T-cell (primary cell): ENCODE measurements at regions not wholly inside any gene's neighbourhood (a gene's known extent, or its start where the extent isn't known, plus 50 kb on each side); places are given as distances from the start of the nearest gene placed in this dataset.

Experiments used
- ATAC-seq, 4 experiments: fragments of 200-7000 bp in 3 of 4; fragments of 150-1000 bp in 1 of 4; cut with Tn5 transposase; replicated peaks in 1 of 4; 1 replicate in 3 of 4; 2 replicates in 1 of 4; pipeline ENCODE4 v1.10.0; 2021; ENCODE audit warnings: moderate library complexity in 3 of 4, mild to moderate bottlenecking in 2 of 4, moderate number of reproducible peaks in 1 of 4
- CTCF ChIA-PET, 2 donors: fragments of 300-600 bp; sonication (Branson Sonifier 250); formaldehyde crosslinking; loops; one replicate each; lab custom pipeline; 2022; ENCODE audit warnings: antibody characterized with exemption in 2 of 2; lab: Charles Lee
- POLR2A ChIA-PET, 2 donors: fragments of 300-600 bp; sonication (Branson Sonifier 250); formaldehyde crosslinking; loops; one replicate each; lab custom pipeline; 2022; ENCODE audit warnings: antibody characterized with exemption in 2 of 2; lab: Charles Lee
- DNase-seq, 35 experiments: peaks; one replicate each; pipeline versions ENCODE4 v3.0.0 to v3.0.0-alpha.2; 2013 to 2023
- H3K27ac ChIP-seq: one replicate; pipeline ENCODE4 v1.5.1; 2013; ENCODE audit warnings: low read length
- H3K27me3 ChIP-seq, 2 experiments: replicated peaks in 1 of 2; 1 replicate in 1 of 2; 2 replicates in 1 of 2; pipeline versions ENCODE4 v1.6.1 to v1.7.0; 2013; ENCODE audit warnings: low read length in 1 of 2, mixed read lengths in 1 of 2; ENCODE audit not compliant: control insufficient read depth in 2 of 2, insufficient read depth in 2 of 2; ENCODE audit errors: extremely low read depth in 1 of 2
- H3K36me3 ChIP-seq, 2 donors: 1 replicate in 1 of 2; 2 replicates in 1 of 2; pipeline versions ENCODE4 v1.6.1 to v1.7.0; 2013; ENCODE audit warnings: low read length in 1 of 2; ENCODE audit not compliant: control insufficient read depth in 2 of 2, insufficient read depth in 1 of 2; ENCODE audit errors: extremely low read depth in 1 of 2
- H3K4me1 ChIP-seq, 2 experiments: 1 replicate in 1 of 2; 2 replicates in 1 of 2; pipeline versions ENCODE4 v1.6.1 to v1.7.0; 2013; ENCODE audit warnings: low read length in 2 of 2, mixed read lengths in 1 of 2; ENCODE audit not compliant: insufficient read depth in 2 of 2, control insufficient read depth in 1 of 2; ENCODE audit errors: extremely low read depth in 1 of 2
- H3K4me3 ChIP-seq, 2 donors: 1 replicate in 1 of 2; 2 replicates in 1 of 2; pipeline versions ENCODE4 v1.5.1 to v1.7.0; 2013; ENCODE audit warnings: mild to moderate bottlenecking in 2 of 2, low read length in 1 of 2, moderate library complexity in 1 of 2; ENCODE audit not compliant: control insufficient read depth in 1 of 2; ENCODE audit errors: extremely low read depth in 1 of 2
- H3K9me3 ChIP-seq: 2 replicates; pipeline ENCODE4 v1.7.0; 2013
- H3K27ac Mint-ChIP-seq, 2 donors: one replicate each; pipeline ENCODE4 v1.8.0; 2020 to 2021; ENCODE audit warnings: mild to moderate bottlenecking in 2 of 2, mixed read lengths in 2 of 2
- H3K27me3 Mint-ChIP-seq, 2 donors: one replicate each; pipeline ENCODE4 v1.8.0; 2021 to 2022; ENCODE audit warnings: mixed read lengths in 2 of 2
- H3K36me3 Mint-ChIP-seq: one replicate; pipeline ENCODE4 v1.8.0; 2021; ENCODE audit warnings: mixed read lengths
- H3K4me1 Mint-ChIP-seq, 3 donors: one replicate each; pipeline ENCODE4 v1.8.0; 2020 to 2022; ENCODE audit warnings: mixed read lengths in 3 of 3, mild to moderate bottlenecking in 1 of 3
- H3K4me3 Mint-ChIP-seq, 3 donors: one replicate each; pipeline ENCODE4 v1.8.0; 2020 to 2022; ENCODE audit warnings: mild to moderate bottlenecking in 3 of 3, mixed read lengths in 3 of 3, moderate library complexity in 3 of 3
- H3K9me3 Mint-ChIP-seq, 3 donors: one replicate each; pipeline ENCODE4 v1.8.0; 2020 to 2022; ENCODE audit warnings: mixed read lengths in 3 of 3
- WGBS: methylation state at CpG from one replicate; pipeline ENCODE4 v1.1.5; 2013; ENCODE audit warnings: missing lambda C conversion rate; ENCODE audit not compliant: insufficient coverage; 5-methylcytosine and 5-hydroxymethylcytosine counted together

GRCh38 chr20:51144476-51144875 lies 121.6 kb upstream of the KCNG1 start:
- Mint-ChIP-seq H3K27ac (no peak overlapping the region), H3K36me3 (no peaks in the 10 kb centered on the region)
- no peak for ATAC-seq

GRCh38 chr20:51143652-51144051 lies 120.7 kb upstream of the KCNG1 start:
- no peak overlapping the region for H3K27ac Mint-ChIP-seq
- peaks cover 2% of the 10 kb centered on the region for H3K9me3 ChIP-seq
- peaks cover 0 to 13% of the 10 kb centered on the region in 2 experiments for H3K27me3 ChIP-seq
- H3K36me3 Mint-ChIP-seq: no peaks in the 10 kb centered on the region
- H3K4me3 ChIP-seq: no peak overlapping the region
- ATAC-seq (no peak), DNase-seq (no peak)
- POLR2A ChIA-PET: no interaction called here
- no peak overlapping the region for H3K27ac ChIP-seq
- H3K9me3 Mint-ChIP-seq: peaks cover 0 to 12% (median 9%) of the 10 kb centered on the region in 3 donors
- H3K36me3 ChIP-seq: no peaks in the 10 kb centered on the region
- CTCF ChIA-PET: interaction anchor here in 1 of 2 donors (0.6 kb wide), 1 partner anchor 1198 kb away, joined by 3 read pairs; no protein-coding TSS in a partner anchor
- no CpG with 5 or more reads among the region's 2 CpGs for WGBS
- H3K4me1 ChIP-seq: no peaks in the 10 kb centered on the region
- H3K27me3 Mint-ChIP-seq: peaks cover 44 to 49% of the 10 kb centered on the region in 2 donors
- H3K4me1 Mint-ChIP-seq: no peaks in the 10 kb centered on the region
- no peak overlapping the region for H3K4me3 Mint-ChIP-seq

More at GRCh38 chr20:51144476-51144875, 121.6 kb upstream of the KCNG1 start:
- no peaks in the 10 kb centered on the region for H3K36me3 ChIP-seq
- H3K27ac ChIP-seq: no peak overlapping the region
- Mint-ChIP-seq H3K27me3 (peaks cover 40 to 46% of the 10 kb centered on the region in 2 donors), H3K4me3 (no peak overlapping the region), H3K9me3 (peaks cover 0 to 12% (median 9%) of the 10 kb centered on the region in 3 donors), H3K4me1 (no peaks in the 10 kb centered on the region)
- no peak for DNase-seq
- no peaks in the 10 kb centered on the region for H3K4me1 ChIP-seq
- WGBS: 71% methylated on average over 1 of the region's 5 CpGs
- H3K4me3 ChIP-seq: no peak overlapping the region
- H3K9me3 ChIP-seq: peaks cover 2% of the 10 kb centered on the region
- POLR2A ChIA-PET: no interaction called here
- H3K27me3 ChIP-seq: peaks cover 0 to 10% of the 10 kb centered on the region in 2 experiments
- CTCF ChIA-PET: no interaction called here

- ChIA-PET POLR2A (no interaction called here), CTCF (no interaction called here)
- WGBS: 76% methylated on average over 2 of the region's 7 CpGs
- Histone ChIP-seq H3K27me3 (peaks cover 0 to 16% of the 10 kb centered on the region in 2 experiments), H3K27ac (no peak overlapping the region), H3K9me3 (peaks cover 2% of the 10 kb centered on the region), H3K4me3 (no peak overlapping the region), H3K36me3 (no peaks in the 10 kb centered on the region), H3K4me1 (no peaks in the 10 kb centered on the region)
- Mint-ChIP-seq H3K36me3 (no peaks in the 10 kb centered on the region), H3K27ac (no peak overlapping the region), H3K4me3 (no peak overlapping the region), H3K9me3 (peaks cover 0 to 12% (median 9%) of the 10 kb centered on the region in 3 donors), H3K4me1 (no peaks in the 10 kb centered on the region), H3K27me3 (peaks cover 46% of the 10 kb centered on the region in 2 donors)
- ATAC-seq: no peak
- DNase-seq: no peak
These were observed 119.5 kb upstream of the KCNG1 start for GRCh38 chr20:51142448-51142847.

- Histone ChIP-seq H3K4me3 (no peak overlapping the region), H3K9me3 (no peaks in the 10 kb centered on the region), H3K36me3 (no peaks in the 10 kb centered on the region), H3K27ac (no peak overlapping the region), H3K4me1 (no peaks in the 10 kb centered on the region), H3K27me3 (peaks cover 0 to 19% of the 10 kb centered on the region in 2 experiments)
- no peaks in the 10 kb centered on the region for H3K36me3 Mint-ChIP-seq
- H3K9me3 Mint-ChIP-seq: peaks cover 0 to 3% (median 3%) of the 10 kb centered on the region in 3 donors
- peaks cover 37 to 38% of the 10 kb centered on the region in 2 donors for H3K27me3 Mint-ChIP-seq
- H3K4me1 Mint-ChIP-seq: peaks cover 0 to 4% (median 0%) of the 10 kb centered on the region in 3 donors
- CTCF ChIA-PET: no interaction called here
- no peak overlapping the region for H3K27ac Mint-ChIP-seq
- ATAC-seq (no peak), DNase-seq (no peak)
- POLR2A ChIA-PET: no interaction called here
- WGBS: 92% methylated on average over 3 of the region's 7 CpGs
- no peak overlapping the region for H3K4me3 Mint-ChIP-seq
These were observed 117.8 kb upstream of the KCNG1 start for GRCh38 chr20:51140671-51141070.

GRCh38 chr20:51139891-51140290 lies 117.0 kb upstream of the KCNG1 start:
- H3K27ac Mint-ChIP-seq: no peak overlapping the region
- H3K4me3 Mint-ChIP-seq: no peak overlapping the region
- Histone ChIP-seq H3K9me3 (no peaks in the 10 kb centered on the region), H3K27ac (no peak overlapping the region), H3K36me3 (no peaks in the 10 kb centered on the region), H3K4me1 (no peaks in the 10 kb centered on the region), H3K27me3 (peaks cover 0 to 19% of the 10 kb centered on the region in 2 experiments), H3K4me3 (no peak overlapping the region)
- WGBS: no CpG with 5 or more reads among the region's 3 CpGs
- ChIA-PET POLR2A (no interaction called here), CTCF (no interaction called here)
- H3K36me3 Mint-ChIP-seq: no peaks in the 10 kb centered on the region
- H3K9me3 Mint-ChIP-seq: no peaks in the 10 kb centered on the region
- peaks cover 32 to 33% of the 10 kb centered on the region in 2 donors for H3K27me3 Mint-ChIP-seq
- peaks cover 0 to 4% (median 0%) of the 10 kb centered on the region in 3 donors for H3K4me1 Mint-ChIP-seq
- DNase-seq (no peak), ATAC-seq (no peak)

GRCh38 chr20:51138576-51138975 lies 115.7 kb upstream of the KCNG1 start:
- Mint-ChIP-seq H3K36me3 (no peaks in the 10 kb centered on the region), H3K4me3 (no peak overlapping the region), H3K27ac (no peak overlapping the region), H3K4me1 (peaks cover 0 to 4% (median 0%) of the 10 kb centered on the region in 3 donors), H3K9me3 (no peaks in the 10 kb centered on the region), H3K27me3 (peaks cover 21 to 22% of the 10 kb centered on the region in 2 donors)
- ATAC-seq: no peak
- WGBS: 68% methylated on average over 3 of the region's 4 CpGs
- ChIA-PET POLR2A (no interaction called here), CTCF (no interaction called here)
- Histone ChIP-seq H3K4me3 (no peak overlapping the region), H3K27ac (no peak overlapping the region), H3K27me3 (peaks cover 0 to 15% of the 10 kb centered on the region in 2 experiments), H3K4me1 (no peaks in the 10 kb centered on the region), H3K9me3 (no peaks in the 10 kb centered on the region), H3K36me3 (no peaks in the 10 kb centered on the region)
- DNase-seq: no peak

- no peak overlapping the region for H3K4me3 ChIP-seq
- Mint-ChIP-seq H3K27me3 (peaks cover 12 to 14% of the 10 kb centered on the region in 2 donors), H3K4me3 (no peak overlapping the region), H3K9me3 (no peaks in the 10 kb centered on the region), H3K36me3 (no peaks in the 10 kb centered on the region), H3K4me1 (peaks cover 0 to 4% (median 0%) of the 10 kb centered on the region in 3 donors), H3K27ac (no peak overlapping the region)
- peaks cover 0 to 13% of the 10 kb centered on the region in 2 experiments for H3K27me3 ChIP-seq
- H3K9me3 ChIP-seq: no peaks in the 10 kb centered on the region
- no peak overlapping the region for H3K27ac ChIP-seq
- ATAC-seq (no peak), DNase-seq (no peak)
- H3K4me1 ChIP-seq: no peaks in the 10 kb centered on the region
- POLR2A ChIA-PET: no interaction called here
- CTCF ChIA-PET: no interaction called here
- H3K36me3 ChIP-seq: no peaks in the 10 kb centered on the region
- 100% methylated on average over 1 of the region's 3 CpGs for WGBS
These were observed 114.6 kb upstream of the KCNG1 start for GRCh38 chr20:51137461-51137860.
